ENCODE measurements at regions not wholly inside any gene's neighbourhood (a gene's known extent, or its start where the extent isn't known, plus 50 kb on each side); places are given as distances from the start of the nearest gene placed in this dataset.

DNA sequence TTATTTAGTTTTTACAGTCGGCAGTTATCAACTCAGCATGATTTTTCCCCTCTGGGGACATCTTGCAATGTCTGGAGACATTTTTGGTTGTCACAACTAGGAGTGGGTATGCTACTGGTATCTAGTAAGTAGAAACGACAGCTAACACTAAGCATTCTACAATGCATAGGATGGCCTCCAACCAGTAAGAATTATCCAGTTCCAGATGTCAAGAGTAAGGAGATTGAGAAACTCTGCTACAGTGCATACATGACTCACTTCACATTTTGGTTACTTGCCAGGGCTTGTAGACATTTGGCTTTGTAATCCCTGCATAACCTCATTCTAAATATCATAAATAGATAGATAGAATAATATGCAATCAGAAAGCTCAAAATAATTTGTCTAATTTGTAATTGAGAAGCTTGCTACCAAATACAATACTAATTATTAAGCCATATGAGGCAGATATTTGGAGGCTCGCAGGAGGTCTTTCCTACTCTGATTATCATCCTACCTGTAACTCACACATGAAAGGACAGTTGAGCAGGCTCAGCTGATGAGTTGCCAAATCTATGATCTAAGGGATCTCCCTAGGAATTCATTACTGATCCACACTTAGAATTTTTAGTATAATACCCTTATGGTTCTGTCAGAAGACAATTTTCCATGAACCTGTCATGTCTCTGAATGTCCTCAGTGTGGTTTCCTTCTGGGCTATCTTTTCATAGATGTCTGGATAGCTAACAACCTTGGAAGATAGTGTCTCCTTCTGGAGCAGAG lies 346.9 kb upstream of the TLE4 start:
- no peak overlapping the region for H3K4me3 ChIP-seq
- no peak for DNase-seq (ENCODE audit: low spot score)
- TF ChIP-seq, protein P1, sequence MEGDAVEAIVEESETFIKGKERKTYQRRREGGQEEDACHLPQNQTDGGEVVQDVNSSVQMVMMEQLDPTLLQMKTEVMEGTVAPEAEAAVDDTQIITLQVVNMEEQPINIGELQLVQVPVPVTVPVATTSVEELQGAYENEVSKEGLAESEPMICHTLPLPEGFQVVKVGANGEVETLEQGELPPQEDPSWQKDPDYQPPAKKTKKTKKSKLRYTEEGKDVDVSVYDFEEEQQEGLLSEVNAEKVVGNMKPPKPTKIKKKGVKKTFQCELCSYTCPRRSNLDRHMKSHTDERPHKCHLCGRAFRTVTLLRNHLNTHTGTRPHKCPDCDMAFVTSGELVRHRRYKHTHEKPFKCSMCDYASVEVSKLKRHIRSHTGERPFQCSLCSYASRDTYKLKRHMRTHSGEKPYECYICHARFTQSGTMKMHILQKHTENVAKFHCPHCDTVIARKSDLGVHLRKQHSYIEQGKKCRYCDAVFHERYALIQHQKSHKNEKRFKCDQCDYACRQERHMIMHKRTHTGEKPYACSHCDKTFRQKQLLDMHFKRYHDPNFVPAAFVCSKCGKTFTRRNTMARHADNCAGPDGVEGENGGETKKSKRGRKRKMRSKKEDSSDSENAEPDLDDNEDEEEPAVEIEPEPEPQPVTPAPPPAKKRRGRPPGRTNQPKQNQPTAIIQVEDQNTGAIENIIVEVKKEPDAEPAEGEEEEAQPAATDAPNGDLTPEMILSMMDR (IDR thresholded peaks at IDR 0.05), result no peak
- H3K27ac ChIP-seq, result no peak overlapping the region

DNA sequence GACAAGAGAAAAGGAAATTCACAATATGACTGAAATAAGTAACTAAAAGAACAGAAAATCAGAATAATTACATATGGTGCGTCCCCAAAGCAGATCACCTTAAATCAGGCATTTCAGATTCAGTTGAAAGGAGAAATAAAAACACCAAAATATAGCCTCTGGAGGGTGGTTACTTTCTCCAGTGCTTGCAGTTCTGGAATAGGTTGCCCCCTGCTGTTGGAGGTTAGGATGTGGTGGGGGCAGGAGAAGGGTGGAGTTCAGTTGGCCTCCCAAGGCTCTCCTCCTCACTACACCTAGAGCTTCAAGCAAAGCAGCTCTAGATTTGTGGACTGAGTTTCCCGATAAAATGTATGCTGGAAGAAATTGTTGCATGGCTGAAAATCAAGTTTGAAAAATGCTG lies 338.2 kb upstream of the TLE4 start:
- no peak for DNase-seq (ENCODE audit: low spot score)
- TF ChIP-seq, protein P1 (IDR thresholded peaks at IDR 0.05), result no peak
- H3K27ac ChIP-seq, result no peak overlapping the region
- no peak overlapping the region for H3K4me3 ChIP-seq

DNA sequence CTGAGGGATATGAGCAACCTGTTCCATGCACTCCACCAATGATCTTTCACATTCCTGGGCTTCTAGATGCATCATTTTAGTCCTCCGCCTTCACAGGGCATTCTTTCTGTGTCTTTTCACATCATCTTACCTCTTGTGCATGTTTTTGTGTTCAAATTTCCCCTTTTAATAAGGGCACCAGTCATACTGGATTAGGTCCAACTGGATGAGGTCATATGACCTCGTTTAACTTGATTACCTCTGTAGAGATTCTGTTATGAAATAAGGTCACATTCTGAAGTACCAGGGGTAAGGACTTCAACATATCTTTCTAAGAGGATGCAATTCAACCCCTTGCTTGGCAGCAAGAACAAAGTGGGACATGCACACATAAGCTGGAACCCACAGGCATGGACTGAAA lies 335.3 kb upstream of the TLE4 start:
- no peak for DNase-seq (ENCODE audit: low spot score)
- no peak overlapping the region for H3K27ac ChIP-seq
- TF ChIP-seq, protein P1 (IDR thresholded peaks at IDR 0.05), result no peak
- no peak overlapping the region for H3K4me3 ChIP-seq

DNA sequence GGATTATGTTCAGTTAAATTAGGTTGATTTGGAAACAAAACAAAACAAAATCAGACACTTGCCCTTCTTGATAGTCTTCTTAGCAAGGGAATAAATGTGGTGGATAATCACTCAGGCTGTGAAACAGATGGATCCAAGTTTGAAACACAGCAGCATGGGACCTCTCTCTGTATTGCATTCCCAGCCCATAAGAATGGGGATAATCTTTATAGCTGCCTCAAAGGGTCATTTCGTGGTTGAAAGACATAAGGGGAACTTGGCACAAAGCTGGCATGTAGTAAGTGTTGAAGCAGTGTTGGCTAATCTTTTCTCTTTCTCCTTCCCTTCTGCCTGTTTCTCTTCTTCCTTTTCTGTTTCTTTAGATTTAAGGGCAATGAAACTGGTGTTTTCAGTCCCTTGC lies 333.9 kb upstream of the TLE4 start:
- TF ChIP-seq, protein P1 (IDR thresholded peaks at IDR 0.05), result no peak
- H3K27ac ChIP-seq, result no peak overlapping the region
- DNase-seq (ENCODE audit: low spot score), result no peak

DNA sequence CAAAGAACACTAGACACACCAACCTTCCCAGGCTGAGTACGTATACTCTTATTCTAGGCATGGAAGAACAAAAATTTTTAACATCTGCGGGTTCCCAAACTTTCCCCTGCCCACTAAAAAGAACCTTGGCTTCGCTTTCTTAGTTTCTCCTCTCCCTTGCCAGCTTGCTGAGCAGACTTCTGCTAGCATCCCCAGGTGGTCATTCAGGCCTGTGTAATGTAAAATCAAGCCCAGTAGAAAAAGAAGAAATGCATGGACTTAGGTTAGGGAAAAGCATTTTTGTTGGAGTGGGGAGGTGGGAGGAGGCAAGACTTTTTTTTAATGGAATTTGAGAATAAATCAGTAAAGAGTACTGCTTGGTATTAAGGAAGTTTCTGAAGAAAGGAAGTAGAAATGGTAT lies 331.0 kb upstream of the TLE4 start:
- Histone ChIP-seq H3K27ac (no peak overlapping the region), H3K4me3 (no peak overlapping the region)
- TF ChIP-seq, protein P1 (IDR thresholded peaks at IDR 0.05), result no peak
- DNase-seq (ENCODE audit: low spot score), result no peak

More for the DNA sequence above, 333.9 kb upstream of the TLE4 start:
- no peak overlapping the region for H3K4me3 ChIP-seq

DNA sequence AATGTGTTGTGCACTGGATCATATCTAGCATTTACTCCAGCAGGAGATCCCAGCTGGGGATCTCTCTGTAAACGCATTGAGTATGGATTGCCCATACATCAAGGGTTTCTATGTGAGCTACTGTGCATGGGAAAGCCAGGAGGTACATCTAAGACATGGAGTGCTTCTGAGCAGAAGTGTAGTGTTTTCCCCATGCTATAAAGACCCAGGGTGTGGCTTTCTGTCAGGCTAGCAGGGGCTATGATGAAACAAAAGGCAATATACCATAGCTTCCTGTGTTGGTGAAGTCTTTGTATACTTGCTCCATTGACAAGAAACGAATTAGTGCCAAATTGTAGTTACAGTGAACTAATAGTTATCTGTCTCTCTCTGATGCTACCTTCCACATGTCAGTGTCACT lies 329.3 kb upstream of the TLE4 start:
- no peak for DNase-seq (ENCODE audit: low spot score)
- H3K4me3 ChIP-seq, result no peak overlapping the region
- TF ChIP-seq, protein P1 (IDR thresholded peaks at IDR 0.05), result no peak
- H3K27ac ChIP-seq, result no peak overlapping the region

DNA sequence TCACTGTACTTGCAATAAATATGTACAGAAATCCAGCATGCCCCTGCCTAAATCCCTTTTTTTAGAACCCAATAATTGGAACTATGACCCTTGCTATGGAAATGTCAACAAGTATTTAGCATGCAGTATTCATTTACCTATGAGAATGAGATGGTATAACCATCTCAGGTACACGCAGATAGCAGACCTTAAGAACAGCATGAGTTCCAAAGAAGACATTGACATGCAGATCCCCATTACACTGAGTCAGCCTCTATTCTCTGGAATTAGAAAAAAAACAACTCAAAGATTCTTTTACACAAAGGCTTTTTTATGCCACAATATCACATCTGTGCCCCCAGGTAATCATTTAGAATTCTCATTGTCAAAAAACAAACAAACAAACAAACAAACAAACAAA lies 325.6 kb upstream of the TLE4 start:
- TF ChIP-seq, protein P1 (IDR thresholded peaks at IDR 0.05), result no peak
- no peak overlapping the region for H3K4me3 ChIP-seq
- H3K27ac ChIP-seq, result no peak overlapping the region
- DNase-seq (ENCODE audit: low spot score), result no peak

Data from coronary artery (tissue), 2 donors.